Activated T-helper 17 cell treated with anti-CD3 and anti-CD28 coated beads, Interleukin-2, amount 50 U/mL, for 72 hours (primary cell): ENCODE measurements at regions not wholly inside any gene's neighbourhood (a gene's known extent, or its start where the extent isn't known, plus 50 kb on each side); places are given as distances from the start of the nearest gene placed in this dataset.

Experiments used
- ATAC-seq: fragments of 150-1000 bp; cut with Tn5 transposase; replicated peaks from 2 replicates; pipeline ENCODE4 v1.10.0; 2021; ENCODE audit warnings: mild to moderate bottlenecking, moderate library complexity
- H3K27ac Mint-ChIP-seq: one replicate; pipeline ENCODE4 v1.8.0; 2022; ENCODE audit warnings: mixed read lengths
- H3K27me3 Mint-ChIP-seq: one replicate; pipeline ENCODE4 v1.8.0; 2022; ENCODE audit warnings: mixed read lengths
- H3K36me3 Mint-ChIP-seq: one replicate; pipeline ENCODE4 v1.8.0; 2022; ENCODE audit warnings: low read depth, mild to moderate bottlenecking, mixed read lengths
- H3K4me1 Mint-ChIP-seq: one replicate; pipeline ENCODE4 v1.8.0; 2022; ENCODE audit warnings: mixed read lengths
- H3K4me3 Mint-ChIP-seq: one replicate; pipeline ENCODE4 v1.8.0; 2022; ENCODE audit warnings: mild to moderate bottlenecking, mixed read lengths
- H3K9me3 Mint-ChIP-seq: one replicate; pipeline ENCODE4 v1.8.0; 2022; ENCODE audit warnings: mixed read lengths

DNA sequence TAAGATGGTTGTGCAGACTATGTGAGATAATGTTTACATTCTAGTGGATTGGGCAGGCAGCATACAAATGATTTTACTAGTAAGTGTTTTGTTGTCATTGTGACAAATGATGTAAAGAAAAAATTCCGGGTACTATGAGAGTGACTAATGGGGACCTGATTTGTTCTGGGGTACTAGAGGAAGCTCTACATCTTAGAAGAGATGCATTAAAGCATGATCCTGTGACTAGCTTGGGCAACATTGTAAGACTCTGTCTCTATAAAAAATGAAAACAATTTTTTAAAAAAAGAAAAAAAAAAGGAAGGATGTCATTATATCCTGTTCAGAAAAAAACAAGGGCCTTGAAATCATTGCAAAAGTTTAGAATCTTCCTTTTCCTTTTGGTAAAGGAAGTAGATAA lies 58.1 kb upstream of the MYRIP start:
- H3K27ac Mint-ChIP-seq: no peak overlapping the region
- H3K27me3 Mint-ChIP-seq: peaks cover 10% of the 10 kb centered on the region
- no peak overlapping the region for H3K4me3 Mint-ChIP-seq
- H3K36me3 Mint-ChIP-seq: no peaks in the 10 kb centered on the region
- no peak for ATAC-seq
- H3K4me1 Mint-ChIP-seq: no peaks in the 10 kb centered on the region
- H3K9me3 Mint-ChIP-seq: no peaks in the 10 kb centered on the region

DNA sequence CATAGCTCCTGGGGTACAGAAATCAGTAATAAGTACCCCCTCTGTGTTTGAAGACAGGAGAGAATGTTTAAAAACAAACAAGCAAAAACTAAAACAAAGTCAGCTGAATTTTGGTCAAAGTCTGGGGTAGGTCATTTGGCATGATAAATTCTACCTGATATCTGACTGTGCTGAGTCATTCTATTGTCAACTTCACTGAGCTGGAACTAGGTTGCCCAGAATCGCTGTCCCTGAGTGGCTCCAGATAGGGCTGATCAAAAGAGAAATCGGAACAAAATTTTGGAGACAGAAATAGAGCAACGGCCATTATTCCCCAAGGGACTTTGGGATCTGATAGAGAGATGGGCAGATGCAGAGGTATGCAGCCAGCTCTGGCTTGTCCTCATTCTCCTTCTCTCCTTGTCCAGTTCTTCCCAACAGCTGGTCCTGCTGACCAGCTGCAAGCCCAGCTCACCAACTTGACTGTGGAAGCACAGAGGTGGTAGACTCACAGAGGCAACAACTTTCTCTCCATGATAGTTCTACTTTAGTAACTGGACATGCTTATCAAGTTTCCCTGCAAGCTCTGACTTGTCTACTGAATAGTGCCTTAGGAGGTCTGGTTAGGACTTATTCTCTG lies 57.3 kb upstream of the MYRIP start:
- Mint-ChIP-seq H3K27ac (no peak overlapping the region), H3K36me3 (no peaks in the 10 kb centered on the region), H3K9me3 (no peaks in the 10 kb centered on the region), H3K27me3 (peaks cover 9% of the 10 kb centered on the region), H3K4me1 (no peaks in the 10 kb centered on the region), H3K4me3 (no peak overlapping the region)
- ATAC-seq: no peak

DNA sequence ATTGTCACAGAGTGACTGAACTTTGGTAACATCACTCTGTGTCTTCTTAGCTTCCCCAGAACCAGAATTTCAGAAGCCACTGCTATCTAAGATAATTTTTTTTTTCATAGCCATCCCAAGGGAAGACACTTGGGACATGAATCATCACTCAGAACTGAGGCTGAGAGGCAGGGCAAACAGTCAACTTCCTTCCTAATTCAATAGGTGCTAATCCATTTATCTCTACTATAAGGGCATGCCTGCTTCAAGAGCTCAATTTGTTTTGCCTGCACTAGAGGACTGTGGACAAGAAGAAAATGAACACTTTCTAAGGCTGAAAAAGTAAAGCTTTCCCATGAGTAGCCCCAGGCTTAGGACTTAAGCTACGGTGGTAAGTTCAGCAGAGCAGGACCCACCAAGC lies 56.7 kb upstream of the MYRIP start:
- Mint-ChIP-seq H3K27me3 (peaks cover 9% of the 10 kb centered on the region), H3K27ac (no peak overlapping the region), H3K36me3 (no peaks in the 10 kb centered on the region), H3K4me3 (no peak overlapping the region), H3K9me3 (no peaks in the 10 kb centered on the region), H3K4me1 (no peaks in the 10 kb centered on the region)
- ATAC-seq: no peak

DNA sequence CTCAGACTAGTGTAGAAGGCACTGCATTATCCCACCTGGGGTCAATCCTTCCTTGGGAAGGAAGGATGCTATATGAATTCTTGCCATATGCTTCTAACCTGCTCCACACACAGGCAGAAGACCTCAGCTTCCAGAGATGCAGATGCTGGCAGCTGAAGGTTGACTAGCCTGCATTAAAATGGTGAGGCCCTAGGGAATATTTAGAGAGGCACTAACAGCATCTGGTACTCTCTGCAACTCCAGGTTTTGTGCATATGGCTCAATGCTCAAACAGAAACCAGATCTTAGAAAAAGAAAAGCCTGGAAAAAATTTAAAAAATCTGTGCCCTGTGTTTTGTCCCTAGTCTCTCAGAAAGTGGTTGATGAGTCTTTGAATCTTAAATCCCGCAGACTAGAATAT lies 56.0 kb upstream of the MYRIP start:
- H3K27me3 Mint-ChIP-seq: peaks cover 9% of the 10 kb centered on the region
- H3K9me3 Mint-ChIP-seq: no peaks in the 10 kb centered on the region
- no peaks in the 10 kb centered on the region for H3K36me3 Mint-ChIP-seq
- H3K4me3 Mint-ChIP-seq: no peak overlapping the region
- no peak for ATAC-seq
- no peaks in the 10 kb centered on the region for H3K4me1 Mint-ChIP-seq
- no peak overlapping the region for H3K27ac Mint-ChIP-seq

DNA sequence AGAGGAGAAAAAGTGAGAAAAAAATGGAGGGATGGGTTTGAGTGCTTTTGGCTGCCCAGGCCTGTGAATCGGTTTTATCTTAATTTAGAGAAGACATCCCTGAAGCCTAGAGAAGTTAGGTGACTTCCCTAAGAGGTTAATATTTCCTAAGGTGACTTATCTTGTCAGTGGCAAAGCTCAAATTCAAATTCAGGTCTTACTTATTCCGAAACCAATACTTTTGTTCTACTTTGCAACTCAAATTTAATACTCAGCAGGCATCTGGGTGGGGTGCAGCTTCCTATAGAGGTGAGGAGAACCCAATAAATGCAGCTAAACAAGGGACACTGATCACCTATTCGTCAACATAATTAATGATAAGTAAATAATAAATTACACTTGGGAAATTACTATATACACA lies 54.9 kb upstream of the MYRIP start:
- Mint-ChIP-seq H3K4me3 (no peak overlapping the region), H3K4me1 (no peaks in the 10 kb centered on the region), H3K27ac (no peak overlapping the region), H3K27me3 (peaks cover 9% of the 10 kb centered on the region), H3K9me3 (no peaks in the 10 kb centered on the region), H3K36me3 (no peaks in the 10 kb centered on the region)
- no peak for ATAC-seq

DNA sequence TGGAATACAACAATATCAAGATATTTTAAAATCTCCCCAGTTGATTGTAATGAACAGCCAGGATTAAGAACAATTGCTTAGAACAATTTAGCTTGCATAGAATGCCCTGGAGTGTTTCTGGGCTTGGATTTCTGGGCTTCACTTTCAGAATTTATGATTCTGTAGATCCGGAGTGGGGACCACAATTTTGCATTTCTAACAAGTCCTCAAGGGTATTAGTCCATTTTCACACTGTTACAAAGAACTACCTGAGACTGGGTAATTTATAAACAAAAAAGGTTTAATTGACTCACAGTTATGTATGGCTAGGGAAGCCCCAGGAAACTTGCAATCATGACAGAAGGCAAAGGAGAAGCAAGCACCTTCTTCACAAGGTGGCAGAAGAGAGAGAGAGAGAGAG lies 54.3 kb upstream of the MYRIP start:
- H3K9me3 Mint-ChIP-seq: no peaks in the 10 kb centered on the region
- H3K27me3 Mint-ChIP-seq: peaks cover 9% of the 10 kb centered on the region
- no peak for ATAC-seq
- no peaks in the 10 kb centered on the region for H3K36me3 Mint-ChIP-seq
- no peak overlapping the region for H3K4me3 Mint-ChIP-seq
- H3K27ac Mint-ChIP-seq: no peak overlapping the region
- no peaks in the 10 kb centered on the region for H3K4me1 Mint-ChIP-seq

DNA sequence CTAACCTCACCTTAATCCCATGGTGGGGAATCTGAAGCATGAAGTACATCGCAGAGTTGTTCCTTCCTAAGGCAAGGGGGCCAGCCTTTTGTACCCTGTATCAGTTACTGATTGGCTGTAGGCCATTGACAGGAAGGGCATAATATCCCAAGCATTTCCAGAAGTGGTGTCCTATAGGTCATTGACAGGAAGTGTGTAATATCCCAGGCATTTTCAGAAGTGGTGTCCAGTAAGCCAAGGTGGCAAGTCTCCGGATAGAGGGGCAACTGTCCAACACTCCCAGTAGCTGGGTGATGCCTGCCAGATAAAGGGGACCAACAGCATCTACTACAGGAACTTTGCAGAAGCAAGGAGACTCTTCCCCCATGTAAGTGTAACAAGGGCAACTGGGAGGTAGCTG lies 52.1 kb upstream of the MYRIP start:
- Mint-ChIP-seq H3K27me3 (peaks cover 9% of the 10 kb centered on the region), H3K4me3 (no peak overlapping the region), H3K27ac (no peak overlapping the region), H3K36me3 (no peaks in the 10 kb centered on the region), H3K4me1 (no peaks in the 10 kb centered on the region), H3K9me3 (no peaks in the 10 kb centered on the region)
- ATAC-seq: no peak
